Spleen (tissue), 11 donors: ENCODE measurements at regions not wholly inside any gene's neighbourhood (a gene's known extent, or its start where the extent isn't known, plus 50 kb on each side); places are given as distances from the start of the nearest gene placed in this dataset.

Experiments used
- DNase-seq: peaks from one replicate; pipeline ENCODE4 v3.0.0-alpha.2; 2020
- H3K27ac ChIP-seq, 8 donors: fragments of 200-600 bp; sonication (generic) in 7 of 8; 1 replicate in 4 of 8; 2 replicates in 4 of 8; pipeline versions ENCODE4 v1.5.0 to v1.8.0; 2016 to 2021; ENCODE audit warnings: inconsistent platforms in 4 of 8, mild to moderate bottlenecking in 4 of 8, moderate library complexity in 1 of 8
- H3K27me3 ChIP-seq, 7 donors: fragments of 200-600 bp; sonication (generic) in 6 of 7; replicated peaks in 1 of 7; 1 replicate in 4 of 7; 2 replicates in 3 of 7; pipeline versions ENCODE4 v1.5.0 to v1.8.0; 2016 to 2021; ENCODE audit warnings: inconsistent platforms in 3 of 7, mild to moderate bottlenecking in 1 of 7
- H3K36me3 ChIP-seq, 6 donors: fragments of 200-600 bp; sonication (generic) in 5 of 6; 1 replicate in 4 of 6; 2 replicates in 2 of 6; pipeline versions ENCODE4 v1.5.0 to v1.8.0; 2016 to 2021; ENCODE audit warnings: inconsistent platforms in 2 of 6
- H3K4me1 ChIP-seq, 6 donors: fragments of 200-600 bp; sonication (generic) in 5 of 6; 1 replicate in 3 of 6; 2 replicates in 3 of 6; pipeline versions ENCODE4 v1.5.0 to v1.8.0; 2016 to 2021; ENCODE audit warnings: inconsistent platforms in 3 of 6
- H3K4me3 ChIP-seq, 8 donors: fragments of 200-600 bp; sonication (generic) in 7 of 8; 1 replicate in 4 of 8; 2 replicates in 4 of 8; pipeline versions ENCODE4 v1.5.0 to v1.8.0; 2016 to 2021; ENCODE audit warnings: inconsistent platforms in 4 of 8, mild to moderate bottlenecking in 4 of 8, moderate library complexity in 2 of 8
- H3K9me3 ChIP-seq, 8 donors: fragments of 200-600 bp; sonication (generic) in 7 of 8; 1 replicate in 4 of 8; 2 replicates in 4 of 8; pipeline versions ENCODE4 v1.5.0 to v1.8.0; 2016 to 2021; ENCODE audit warnings: inconsistent platforms in 4 of 8
- POLR2A ChIP-seq, 3 donors: fragments of 450-650 bp; IDR thresholded peaks; one replicate each; pipeline ENCODE4 v1.5.1; 2017; ENCODE audit warnings: antibody characterized with exemption in 3 of 3, mild to moderate bottlenecking in 1 of 3
- POLR2AphosphoS5 ChIP-seq, 3 donors: sonication (generic); formaldehyde crosslinking; IDR thresholded peaks; one replicate each; pipeline ENCODE4 v1.5.1; 2017; ENCODE audit warnings: antibody characterized with exemption in 3 of 3
- WGBS, 5 donors: extraction: QIAGEN DNeasy Blood & Tissue Kit in 3 of 5; methylation state at CpG; one replicate each; pipeline versions ENCODE4 v1.1.5 to v1.1.7; 2013 to 2018; 5-methylcytosine and 5-hydroxymethylcytosine counted together
- intact Hi-C: fragments of 100-400 bp; cut with DNase I; formaldehyde crosslinking; loops from one replicate; pipeline ENCODE4 v1.15.0; 2023; ENCODE audit warnings: low total_unique reads
- TF ChIP-seq, protein P1 (sequence below), 11 experiments: fragments of 200-600 bp in 7 of 11; fragments of 450-650 bp in 4 of 11; sonication (generic) in 4 of 11; IDR thresholded peaks in 8 of 11; conservative IDR thresholded peaks in 3 of 11; 1 replicate in 7 of 11; 2 replicates in 4 of 11; pipeline versions ENCODE4 v1.4.0 to v1.8.0; 2016 to 2021; ENCODE audit warnings: antibody characterized with exemption in 11 of 11, inconsistent platforms in 4 of 11, mild to moderate bottlenecking in 1 of 11
- donor health status: healthy with polysubstance abuse.
- donor health status: DM: no; HTN: no; CAD: no; lungs with moderate emphysema.
- donor health status: DM: no; HTN: no; CAD: no.
- donor health status: Bipolar disorder and iron deficiency.
- donor health status: healthy.
- donor health status: DM: no; HTN: no; CAD: no.
- donor health status: DM: yes; HTN: yes; CAD: no.

DNA sequence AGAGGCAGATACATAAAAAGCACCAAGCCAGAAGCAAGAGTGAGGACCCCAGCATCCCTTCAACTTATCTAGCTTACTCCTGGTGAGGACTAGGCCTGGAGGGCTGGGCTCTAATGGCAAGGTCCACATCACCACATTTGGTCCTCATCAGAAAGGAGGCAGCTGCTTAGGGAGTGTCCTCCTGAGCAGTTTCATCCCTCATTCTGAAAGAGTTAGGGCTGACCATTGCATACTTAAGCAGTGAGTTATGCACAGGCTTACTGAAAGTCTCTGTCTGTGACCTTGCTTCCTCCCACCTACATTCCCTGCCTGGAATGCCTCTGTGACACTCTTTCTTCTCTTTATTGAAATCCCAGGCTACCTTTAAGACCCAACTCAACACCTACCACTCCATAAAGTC is 301.8 kb upstream of the ACVR2A start:
- Histone ChIP-seq H3K27ac (no peak overlapping the region), H3K27me3 (no peaks in the 10 kb centered on the region), H3K36me3 (no peaks in the 10 kb centered on the region), H3K4me3 (no peak overlapping the region), H3K9me3 (no peaks in the 10 kb centered on the region), H3K4me1 (no peaks in the 10 kb centered on the region)
- no peak for DNase-seq
- TF ChIP-seq, protein P1, sequence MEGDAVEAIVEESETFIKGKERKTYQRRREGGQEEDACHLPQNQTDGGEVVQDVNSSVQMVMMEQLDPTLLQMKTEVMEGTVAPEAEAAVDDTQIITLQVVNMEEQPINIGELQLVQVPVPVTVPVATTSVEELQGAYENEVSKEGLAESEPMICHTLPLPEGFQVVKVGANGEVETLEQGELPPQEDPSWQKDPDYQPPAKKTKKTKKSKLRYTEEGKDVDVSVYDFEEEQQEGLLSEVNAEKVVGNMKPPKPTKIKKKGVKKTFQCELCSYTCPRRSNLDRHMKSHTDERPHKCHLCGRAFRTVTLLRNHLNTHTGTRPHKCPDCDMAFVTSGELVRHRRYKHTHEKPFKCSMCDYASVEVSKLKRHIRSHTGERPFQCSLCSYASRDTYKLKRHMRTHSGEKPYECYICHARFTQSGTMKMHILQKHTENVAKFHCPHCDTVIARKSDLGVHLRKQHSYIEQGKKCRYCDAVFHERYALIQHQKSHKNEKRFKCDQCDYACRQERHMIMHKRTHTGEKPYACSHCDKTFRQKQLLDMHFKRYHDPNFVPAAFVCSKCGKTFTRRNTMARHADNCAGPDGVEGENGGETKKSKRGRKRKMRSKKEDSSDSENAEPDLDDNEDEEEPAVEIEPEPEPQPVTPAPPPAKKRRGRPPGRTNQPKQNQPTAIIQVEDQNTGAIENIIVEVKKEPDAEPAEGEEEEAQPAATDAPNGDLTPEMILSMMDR (IDR thresholded peaks at IDR 0.05 in 8 of 11, conservative IDR thresholded peaks at IDR 0.05 in 3 of 11) = no peak
- TF ChIP-seq POLR2AphosphoS5 (IDR thresholded peaks at IDR 0.05) (no peak), POLR2A (IDR thresholded peaks at IDR 0.05) (no peak)
- intact Hi-C loops = no loop called here

DNA sequence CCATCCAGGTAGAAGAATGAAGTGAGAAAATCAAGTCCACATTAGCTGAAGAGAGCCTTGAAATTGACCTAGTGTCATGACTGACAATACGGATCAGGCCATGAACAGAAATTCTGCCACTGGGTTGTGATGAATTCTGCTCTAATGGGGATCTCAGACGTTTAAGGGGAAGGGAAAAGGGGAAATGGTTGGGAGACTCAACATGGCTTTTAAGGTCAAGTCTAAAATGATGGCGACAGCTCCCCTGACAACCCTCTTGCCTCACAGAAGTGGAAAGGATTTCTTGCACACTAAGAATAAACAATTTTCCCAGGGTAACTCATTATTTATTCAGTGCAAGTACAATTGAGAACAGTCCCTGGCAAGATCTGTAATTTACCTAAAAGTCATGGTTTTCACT is 302.5 kb upstream of the ACVR2A start:
- Histone ChIP-seq H3K36me3 (no peaks in the 10 kb centered on the region), H3K4me1 (no peaks in the 10 kb centered on the region), H3K27me3 (no peaks in the 10 kb centered on the region), H3K27ac (no peak overlapping the region), H3K9me3 (no peaks in the 10 kb centered on the region), H3K4me3 (no peak overlapping the region)
- TF ChIP-seq POLR2AphosphoS5 (IDR thresholded peaks at IDR 0.05) = no peak
- TF ChIP-seq POLR2A (IDR thresholded peaks at IDR 0.05) = no peak
- TF ChIP-seq, protein P1 (IDR thresholded peaks at IDR 0.05 in 8 of 11, conservative IDR thresholded peaks at IDR 0.05 in 3 of 11) = no peak
- intact Hi-C loops = no loop called here
- no peak for DNase-seq
- WGBS, 5 donors = 58 to 69% (median 64%) methylated on average over 3 of the region's 3 CpGs

DNA sequence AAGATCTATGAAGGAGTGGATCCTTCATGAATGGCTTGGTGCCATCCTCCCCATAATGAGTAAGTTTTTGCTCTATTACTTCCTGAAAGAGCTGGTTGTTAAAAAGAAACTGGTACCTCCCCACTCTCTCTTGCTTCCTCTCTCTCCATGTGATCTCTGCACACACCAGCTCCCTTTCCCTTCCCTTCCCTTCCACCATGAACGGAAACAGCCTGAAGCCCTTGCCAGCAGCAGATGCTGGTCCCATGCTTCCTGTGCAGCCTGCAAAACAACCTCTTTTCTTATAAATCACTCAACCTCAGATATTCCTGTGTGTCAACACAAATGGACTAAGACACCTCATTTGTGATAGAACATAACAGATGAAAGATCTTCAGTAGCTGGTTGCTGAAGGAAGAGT is 303.5 kb upstream of the ACVR2A start:
- WGBS, 5 donors = 67 to 84% (median 83%) methylated on average over 1 of the region's 1 CpG
- H3K27ac ChIP-seq = no peak overlapping the region
- TF ChIP-seq, protein P1 (IDR thresholded peaks at IDR 0.05 in 8 of 11, conservative IDR thresholded peaks at IDR 0.05 in 3 of 11) = no peak
- TF ChIP-seq POLR2A (IDR thresholded peaks at IDR 0.05) = no peak
- TF ChIP-seq POLR2AphosphoS5 (IDR thresholded peaks at IDR 0.05) = no peak
- intact Hi-C loops = no loop called here
- no peaks in the 10 kb centered on the region for H3K9me3 ChIP-seq
- H3K4me3 ChIP-seq = no peak overlapping the region
- DNase-seq = no peak
- no peaks in the 10 kb centered on the region for H3K4me1 ChIP-seq
- no peaks in the 10 kb centered on the region for H3K36me3 ChIP-seq
- H3K27me3 ChIP-seq = no peaks in the 10 kb centered on the region

DNA sequence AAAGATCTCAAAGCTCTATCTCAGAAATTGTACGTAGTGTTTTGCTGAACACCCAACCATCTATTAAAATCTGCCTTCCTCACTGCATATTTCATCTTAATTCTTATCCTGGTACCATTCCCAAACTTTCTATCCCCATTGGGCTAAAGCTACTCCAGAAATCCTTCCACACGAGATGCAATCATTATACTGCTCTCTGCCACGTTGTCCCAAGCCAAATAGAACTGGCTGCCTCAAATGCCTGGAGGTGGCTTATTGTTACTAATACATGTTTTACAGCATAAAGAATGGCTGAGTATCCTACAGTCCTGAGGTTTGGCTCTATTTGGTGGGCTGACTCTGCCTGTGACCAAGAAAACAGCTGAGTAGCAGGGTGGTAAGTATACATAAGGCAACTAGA is 306.0 kb upstream of the ACVR2A start:
- Histone ChIP-seq H3K27ac (no peak overlapping the region), H3K4me3 (no peak overlapping the region), H3K4me1 (no peaks in the 10 kb centered on the region), H3K27me3 (no peaks in the 10 kb centered on the region), H3K36me3 (no peaks in the 10 kb centered on the region), H3K9me3 (no peaks in the 10 kb centered on the region)
- TF ChIP-seq, protein P1 (IDR thresholded peaks at IDR 0.05 in 8 of 11, conservative IDR thresholded peaks at IDR 0.05 in 3 of 11) = no peak
- TF ChIP-seq POLR2A (IDR thresholded peaks at IDR 0.05) = no peak
- TF ChIP-seq POLR2AphosphoS5 (IDR thresholded peaks at IDR 0.05) = no peak
- intact Hi-C loops = no loop called here
- DNase-seq = no peak
- WGBS, 5 donors = 70 to 86% (median 82%) methylated on average over 3 of the region's 3 CpGs
